ENCODE measurements at regions not wholly inside any gene's neighbourhood (a gene's known extent, or its start where the extent isn't known, plus 50 kb on each side); places are given as distances from the start of the nearest gene placed in this dataset.

GRCh38 chr2:17303521-17303920, 214.7 kb downstream of the RAD51AP2 start:
- TF ChIP-seq CTCF (IDR thresholded peaks at IDR 0.05; ENCODE audit: borderline replicate concordance, control extremely low read depth, extremely low read depth, insufficient read depth, missing control alignments) = no peak
- no peak for DNase-seq (ENCODE audit: low spot score)
- in situ Hi-C loops (cut with MboI; ENCODE audit: low sequenced_read_pairs, unreplicated experiment) = loop anchor here (10.0 kb wide), 1 partner anchor 529 kb away; no protein-coding TSS in a partner anchor

- in situ Hi-C loops (cut with MboI; ENCODE audit: low sequenced_read_pairs, unreplicated experiment) = loop anchor here (10.0 kb wide), 1 partner anchor 528 kb away; no protein-coding TSS in a partner anchor
Observed at GRCh38 chr2:17303054-17303453, 215.2 kb downstream of the RAD51AP2 start.

DNA sequence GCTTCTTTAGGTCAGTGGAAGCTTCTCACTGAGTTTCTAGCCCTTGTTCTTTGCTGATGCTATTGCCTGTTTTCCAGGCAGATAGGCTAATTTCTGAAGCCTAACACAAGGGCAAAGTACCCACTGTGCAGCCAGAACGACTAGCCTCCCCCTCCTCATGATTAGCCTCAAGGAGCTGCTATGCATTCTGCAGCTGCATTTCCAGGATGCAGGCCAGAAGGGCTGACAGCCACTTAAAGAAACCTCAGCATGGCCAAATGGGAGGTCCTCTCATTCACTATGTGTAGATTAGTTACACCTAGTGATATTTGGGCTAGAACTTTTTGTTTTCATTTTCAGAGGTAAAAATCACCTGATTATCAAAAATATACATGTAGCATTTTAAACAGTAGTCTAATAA, 216.0 kb downstream of the RAD51AP2 start:
- no peak for TF ChIP-seq CTCF (IDR thresholded peaks at IDR 0.05; ENCODE audit: borderline replicate concordance, control extremely low read depth, extremely low read depth, insufficient read depth, missing control alignments)
- in situ Hi-C loops (cut with MboI; ENCODE audit: low sequenced_read_pairs, unreplicated experiment) = loop anchor here (10.0 kb wide), 1 partner anchor 527 kb away; no protein-coding TSS in a partner anchor
- DNase-seq (ENCODE audit: low spot score) = no peak

More at GRCh38 chr2:17303054-17303453, 215.2 kb downstream of the RAD51AP2 start:
- TF ChIP-seq CTCF (IDR thresholded peaks at IDR 0.05; ENCODE audit: borderline replicate concordance, control extremely low read depth, extremely low read depth, insufficient read depth, missing control alignments) = no peak
- DNase-seq (ENCODE audit: low spot score) = no peak

GRCh38 chr2:17301437-17301836, 216.8 kb downstream of the RAD51AP2 start:
- DNase-seq (ENCODE audit: low spot score) = no peak
- in situ Hi-C loops (cut with MboI; ENCODE audit: low sequenced_read_pairs, unreplicated experiment) = loop anchor here (10.0 kb wide), 1 partner anchor 527 kb away; no protein-coding TSS in a partner anchor
- no peak for TF ChIP-seq CTCF (IDR thresholded peaks at IDR 0.05; ENCODE audit: borderline replicate concordance, control extremely low read depth, extremely low read depth, insufficient read depth, missing control alignments)

DNA sequence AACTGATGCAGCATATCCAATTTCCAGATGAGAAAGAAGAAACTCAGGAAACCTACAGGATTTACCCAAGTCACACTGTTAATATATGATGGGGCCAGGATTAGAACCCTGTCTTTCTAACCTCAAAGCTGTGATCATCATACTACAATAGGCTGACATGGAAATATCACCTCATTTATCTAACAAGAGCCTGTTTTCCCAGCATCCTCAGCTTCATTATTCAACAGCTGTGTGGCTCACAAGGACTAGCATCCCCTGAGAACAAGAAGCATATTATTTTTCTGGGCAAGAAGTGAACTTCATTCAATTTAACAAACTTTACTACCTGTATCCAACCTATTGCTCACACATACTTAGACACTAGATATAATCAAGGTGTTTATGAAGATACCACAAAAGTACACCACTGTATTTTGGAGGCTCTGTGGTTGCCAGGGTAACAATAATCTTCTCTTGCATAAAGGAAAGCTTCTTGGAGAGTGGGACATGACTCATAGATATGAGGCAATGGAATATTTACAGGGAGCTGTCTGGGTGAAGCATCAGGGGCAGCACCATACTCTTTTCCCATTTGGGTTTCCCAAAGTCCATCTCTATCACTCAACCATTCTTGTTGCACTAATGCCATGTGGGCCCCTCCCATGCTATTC, 218.2 kb downstream of the RAD51AP2 start:
- DNase-seq (ENCODE audit: low spot score) = no peak
- in situ Hi-C loops (cut with MboI; ENCODE audit: low sequenced_read_pairs, unreplicated experiment) = loop anchor here (10.0 kb wide), 1 partner anchor 525 kb away; no protein-coding TSS in a partner anchor
- TF ChIP-seq CTCF (IDR thresholded peaks at IDR 0.05; ENCODE audit: borderline replicate concordance, control extremely low read depth, extremely low read depth, insufficient read depth, missing control alignments) = no peak

- in situ Hi-C loops (cut with MboI; ENCODE audit: low sequenced_read_pairs, unreplicated experiment) = no loop called here
Observed at GRCh38 chr2:17298453-17298852, 219.8 kb downstream of the RAD51AP2 start.

More at GRCh38 chr2:17298453-17298852, 219.8 kb downstream of the RAD51AP2 start:
- no peak for TF ChIP-seq CTCF (IDR thresholded peaks at IDR 0.05; ENCODE audit: borderline replicate concordance, control extremely low read depth, extremely low read depth, insufficient read depth, missing control alignments)
- no peak for DNase-seq (ENCODE audit: low spot score)

Data from GM13976 (cell line).